ENCODE measurements at regions not wholly inside any gene's neighbourhood (a gene's known extent, or its start where the extent isn't known, plus 50 kb on each side); places are given as distances from the start of the nearest gene placed in this dataset.
"Not testable (repeated sequence)": the region's sequence is repeated elsewhere in the genome, so short reads cannot be mapped to it uniquely, and the experiment has no call there.

GRCh38 chr2:210871566-210871965, 315.2 kb downstream of the CPS1 start:
- H3K27ac Mint-ChIP-seq; DNase-seq (ENCODE audit: low spot score); H3K27me3 Mint-ChIP-seq (ENCODE audit: insufficient read depth); H3K4me1 Mint-ChIP-seq (ENCODE audit: low read depth); H3K36me3 Mint-ChIP-seq (ENCODE audit: low read depth); intact Hi-C loops (cut with micrococcal nuclease); H3K9me3 Mint-ChIP-seq; H3K4me3 Mint-ChIP-seq: not testable (repeated sequence)

DNA sequence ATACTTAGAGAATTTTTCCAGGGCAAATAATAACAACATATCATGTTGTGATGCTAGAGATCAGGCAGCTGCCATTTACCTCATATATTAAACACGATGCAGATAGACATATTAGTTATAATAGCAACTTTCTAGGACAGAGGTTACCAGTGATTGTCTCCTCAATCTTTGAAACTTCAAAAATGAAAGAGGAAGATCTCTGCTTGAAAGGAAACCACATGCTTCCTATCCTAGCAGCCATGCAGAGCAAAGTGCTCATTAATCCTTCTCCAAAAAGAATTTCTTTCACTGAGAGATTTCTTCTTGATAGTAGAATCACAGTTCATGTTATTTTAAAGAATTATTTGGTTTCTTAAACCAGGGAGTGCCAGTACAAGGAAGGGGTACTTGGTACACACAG, 317.2 kb downstream of the CPS1 start:
- no peak overlapping the region for H3K4me3 Mint-ChIP-seq
- no peaks in the 10 kb centered on the region for H3K27me3 Mint-ChIP-seq (ENCODE audit: insufficient read depth)
- intact Hi-C loops (cut with micrococcal nuclease): no loop called here
- no peak for DNase-seq (ENCODE audit: low spot score)
- H3K36me3 Mint-ChIP-seq (ENCODE audit: low read depth): no peaks in the 10 kb centered on the region
- H3K9me3 Mint-ChIP-seq: no peaks in the 10 kb centered on the region
- H3K27ac Mint-ChIP-seq: no peak overlapping the region
- H3K4me1 Mint-ChIP-seq (ENCODE audit: low read depth): no peaks in the 10 kb centered on the region

DNA sequence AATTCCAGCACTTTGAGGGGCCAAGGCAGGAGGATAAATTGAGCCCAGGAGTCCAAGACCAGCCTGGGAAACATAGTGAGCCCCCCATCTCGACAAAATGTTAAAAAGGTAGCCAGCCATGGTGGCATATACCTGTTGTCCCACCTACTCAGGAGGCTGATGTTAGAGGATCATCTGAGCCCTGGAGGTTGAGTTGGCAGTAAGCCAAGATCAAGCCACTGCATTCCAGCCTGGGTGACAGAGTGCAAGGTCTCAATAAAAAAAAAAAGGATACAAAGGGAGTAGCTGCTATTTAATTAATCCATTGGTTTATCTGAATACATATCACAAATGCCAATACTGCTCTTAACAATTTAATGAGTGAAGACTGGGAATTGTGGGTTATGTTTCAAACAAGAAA, 327.8 kb downstream of the CPS1 start:
- Mint-ChIP-seq H3K4me1 (ENCODE audit: low read depth) (no peaks in the 10 kb centered on the region), H3K27me3 (ENCODE audit: insufficient read depth) (no peaks in the 10 kb centered on the region), H3K27ac (no peak overlapping the region), H3K9me3 (no peaks in the 10 kb centered on the region), H3K36me3 (ENCODE audit: low read depth) (no peaks in the 10 kb centered on the region), H3K4me3 (no peak overlapping the region)
- DNase-seq (ENCODE audit: low spot score): no peak
- intact Hi-C loops (cut with micrococcal nuclease): no loop called here

- Mint-ChIP-seq H3K9me3 (no peaks in the 10 kb centered on the region), H3K4me3 (no peak overlapping the region), H3K27ac (no peak overlapping the region), H3K27me3 (ENCODE audit: insufficient read depth) (no peaks in the 10 kb centered on the region), H3K4me1 (ENCODE audit: low read depth) (no peaks in the 10 kb centered on the region), H3K36me3 (ENCODE audit: low read depth) (no peaks in the 10 kb centered on the region)
- DNase-seq (ENCODE audit: low spot score): no peak
- intact Hi-C loops (cut with micrococcal nuclease): no loop called here
Observed at GRCh38 chr2:210888035-210888434, 331.6 kb downstream of the CPS1 start.

DNA sequence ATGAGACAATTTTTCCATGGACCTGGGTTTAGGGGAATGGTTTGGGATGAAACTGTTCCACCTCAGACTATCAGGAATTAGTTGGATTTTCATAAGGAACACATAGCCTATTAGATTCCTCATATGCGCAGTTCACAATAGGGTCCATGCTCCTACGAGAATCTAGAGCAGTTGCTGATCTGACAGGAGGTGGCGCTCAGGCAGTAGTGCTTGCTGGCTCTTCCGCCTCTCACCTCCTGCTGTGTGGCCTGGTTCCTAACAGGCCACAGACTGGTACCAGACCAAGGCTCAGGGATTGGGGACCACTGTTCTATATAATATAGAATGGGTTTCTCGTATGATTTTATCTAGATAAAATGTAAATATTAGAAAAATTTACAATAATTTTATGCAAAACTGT, 338.7 kb downstream of the CPS1 start:
- no peaks in the 10 kb centered on the region for H3K27me3 Mint-ChIP-seq (ENCODE audit: insufficient read depth)
- no peaks in the 10 kb centered on the region for H3K36me3 Mint-ChIP-seq (ENCODE audit: low read depth)
- H3K9me3 Mint-ChIP-seq: no peaks in the 10 kb centered on the region
- H3K4me3 Mint-ChIP-seq: no peak overlapping the region
- intact Hi-C loops (cut with micrococcal nuclease): no loop called here
- H3K27ac Mint-ChIP-seq: no peak overlapping the region
- no peaks in the 10 kb centered on the region for H3K4me1 Mint-ChIP-seq (ENCODE audit: low read depth)
- DNase-seq (ENCODE audit: low spot score): no peak

DNA sequence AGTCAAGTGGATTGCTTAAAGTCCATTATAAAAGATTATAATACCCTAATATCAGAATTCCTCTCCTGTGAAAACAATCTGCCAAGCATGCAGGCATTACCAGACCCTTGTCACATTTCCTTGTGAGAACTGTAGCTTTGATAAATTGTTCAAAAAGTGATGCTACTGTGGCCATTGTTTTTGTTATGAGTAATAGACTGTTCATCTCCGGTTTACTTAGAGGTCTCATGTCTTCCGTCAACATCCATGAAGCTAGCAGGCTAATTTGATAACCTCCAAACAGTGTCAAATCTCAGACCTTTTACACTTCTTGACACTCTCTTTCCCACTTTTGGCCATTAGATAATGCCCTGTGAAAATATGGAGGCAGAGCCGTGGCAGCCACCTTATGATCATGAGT, 342.7 kb downstream of the CPS1 start:
- Mint-ChIP-seq H3K27ac (no peak overlapping the region), H3K27me3 (ENCODE audit: insufficient read depth) (no peaks in the 10 kb centered on the region), H3K9me3 (no peaks in the 10 kb centered on the region), H3K36me3 (ENCODE audit: low read depth) (no peaks in the 10 kb centered on the region), H3K4me1 (ENCODE audit: low read depth) (no peaks in the 10 kb centered on the region), H3K4me3 (no peak overlapping the region)
- no peak for DNase-seq (ENCODE audit: low spot score)
- intact Hi-C loops (cut with micrococcal nuclease): no loop called here

DNA sequence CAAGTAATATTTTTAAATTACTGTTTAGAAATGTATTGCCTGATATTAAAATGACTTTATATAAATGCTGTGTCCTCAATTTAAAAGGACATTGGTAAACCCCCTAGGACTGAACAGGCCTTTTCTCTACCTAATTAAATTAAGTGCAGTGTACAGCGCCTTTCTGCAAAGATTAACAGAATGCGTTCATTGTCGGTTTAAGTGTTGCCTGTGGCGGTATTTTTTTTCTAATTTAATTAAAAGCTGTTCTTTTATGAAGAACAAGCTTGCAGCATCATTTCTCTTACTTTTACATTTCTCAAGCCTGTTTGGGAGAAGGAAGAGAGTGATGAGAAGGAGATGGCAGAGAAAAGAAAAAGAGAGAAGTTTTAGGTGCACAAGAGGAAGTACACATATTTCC, 344.9 kb downstream of the CPS1 start:
- H3K27me3 Mint-ChIP-seq (ENCODE audit: insufficient read depth): no peaks in the 10 kb centered on the region
- DNase-seq (ENCODE audit: low spot score): no peak
- H3K4me3 Mint-ChIP-seq: no peak overlapping the region
- H3K36me3 Mint-ChIP-seq (ENCODE audit: low read depth): no peaks in the 10 kb centered on the region
- no peaks in the 10 kb centered on the region for H3K4me1 Mint-ChIP-seq (ENCODE audit: low read depth)
- intact Hi-C loops (cut with micrococcal nuclease): no loop called here
- no peaks in the 10 kb centered on the region for H3K9me3 Mint-ChIP-seq
- H3K27ac Mint-ChIP-seq: no peak overlapping the region

GRCh38 chr2:210912779-210913178, 356.4 kb downstream of the CPS1 start:
- no peak for DNase-seq (ENCODE audit: low spot score)
- intact Hi-C loops (cut with micrococcal nuclease): no loop called here
- H3K27me3 Mint-ChIP-seq (ENCODE audit: insufficient read depth): no peaks in the 10 kb centered on the region
- no peak overlapping the region for H3K4me3 Mint-ChIP-seq
- H3K4me1 Mint-ChIP-seq (ENCODE audit: low read depth): no peaks in the 10 kb centered on the region
- no peaks in the 10 kb centered on the region for H3K36me3 Mint-ChIP-seq (ENCODE audit: low read depth)
- no peaks in the 10 kb centered on the region for H3K9me3 Mint-ChIP-seq
- no peak overlapping the region for H3K27ac Mint-ChIP-seq

- no peaks in the 10 kb centered on the region for H3K4me1 Mint-ChIP-seq (ENCODE audit: low read depth)
- no peak overlapping the region for H3K27ac Mint-ChIP-seq
- H3K27me3 Mint-ChIP-seq (ENCODE audit: insufficient read depth): no peaks in the 10 kb centered on the region
- intact Hi-C loops (cut with micrococcal nuclease): no loop called here
- no peaks in the 10 kb centered on the region for H3K36me3 Mint-ChIP-seq (ENCODE audit: low read depth)
- no peaks in the 10 kb centered on the region for H3K9me3 Mint-ChIP-seq
- DNase-seq (ENCODE audit: low spot score): no peak
- H3K4me3 Mint-ChIP-seq: no peak overlapping the region
Observed at GRCh38 chr2:210913461-210913860, 357.1 kb downstream of the CPS1 start.

DNA sequence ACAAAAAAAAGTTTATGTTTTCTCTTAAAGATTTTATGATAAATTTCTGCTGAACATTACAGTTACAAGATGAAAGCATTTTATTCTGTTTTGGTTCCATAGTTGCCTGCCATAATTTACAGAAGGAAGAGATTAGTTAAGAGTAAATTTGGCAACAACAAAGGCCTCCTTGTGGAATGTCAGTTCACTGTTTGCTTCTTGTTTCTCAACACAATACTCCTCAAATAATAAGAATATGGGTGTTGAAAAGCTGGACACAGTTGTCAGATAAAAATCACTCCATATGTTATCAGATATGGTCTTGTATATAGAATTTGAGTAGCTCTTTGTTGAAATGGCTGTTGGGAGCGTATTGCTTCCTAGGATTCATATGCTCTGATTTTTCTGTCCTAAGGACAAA, 359.5 kb downstream of the CPS1 start:
- intact Hi-C loops (cut with micrococcal nuclease): no loop called here
- Mint-ChIP-seq H3K27me3 (ENCODE audit: insufficient read depth) (no peaks in the 10 kb centered on the region), H3K9me3 (no peaks in the 10 kb centered on the region), H3K4me3 (no peak overlapping the region), H3K4me1 (ENCODE audit: low read depth) (no peaks in the 10 kb centered on the region), H3K36me3 (ENCODE audit: low read depth) (no peaks in the 10 kb centered on the region), H3K27ac (no peak overlapping the region)
- DNase-seq (ENCODE audit: low spot score): no peak

DNA sequence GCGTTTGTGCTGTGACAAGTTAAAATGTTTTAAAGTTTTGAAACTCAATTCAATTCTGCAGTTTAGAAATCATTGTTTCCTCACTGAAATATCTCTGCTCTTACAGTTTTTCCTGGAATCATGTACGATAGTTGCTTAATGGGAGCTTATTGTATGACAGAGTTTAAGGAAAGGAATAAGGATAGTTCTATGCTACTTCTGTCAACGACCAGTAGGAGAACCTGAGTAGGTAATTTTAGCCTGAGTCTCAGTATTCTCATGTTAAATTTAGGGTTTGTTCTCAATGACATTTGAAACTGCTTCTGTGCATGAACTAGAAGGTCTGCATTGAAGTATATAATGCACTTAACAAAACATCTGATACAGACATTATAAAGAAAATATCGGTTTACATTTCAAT, 361.1 kb downstream of the CPS1 start:
- H3K4me1 Mint-ChIP-seq (ENCODE audit: low read depth): no peaks in the 10 kb centered on the region
- no peak overlapping the region for H3K4me3 Mint-ChIP-seq
- DNase-seq (ENCODE audit: low spot score): no peak
- H3K9me3 Mint-ChIP-seq: no peaks in the 10 kb centered on the region
- no peaks in the 10 kb centered on the region for H3K36me3 Mint-ChIP-seq (ENCODE audit: low read depth)
- no peaks in the 10 kb centered on the region for H3K27me3 Mint-ChIP-seq (ENCODE audit: insufficient read depth)
- intact Hi-C loops (cut with micrococcal nuclease): no loop called here
- no peak overlapping the region for H3K27ac Mint-ChIP-seq

DNA sequence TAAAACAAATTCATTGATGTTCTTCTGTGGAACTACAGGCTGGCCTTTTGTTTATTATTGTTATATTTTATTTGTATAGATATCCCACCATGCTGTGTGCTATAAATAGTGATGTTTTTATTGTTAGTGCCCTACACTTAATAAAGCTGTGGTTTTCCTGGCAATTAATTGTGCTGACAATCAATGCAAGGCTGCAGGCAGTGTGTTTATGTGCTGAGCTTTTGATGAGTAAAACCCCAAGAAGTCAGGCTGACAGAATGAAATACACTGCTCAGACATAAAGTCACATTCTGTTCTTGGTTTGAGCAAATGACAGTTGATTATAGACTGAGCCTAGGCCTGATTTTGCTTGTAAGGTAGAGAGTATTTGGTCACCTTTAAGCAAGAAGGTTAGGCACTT, 362.7 kb downstream of the CPS1 start:
- no peaks in the 10 kb centered on the region for H3K27me3 Mint-ChIP-seq (ENCODE audit: insufficient read depth)
- no peak for DNase-seq (ENCODE audit: low spot score)
- H3K4me1 Mint-ChIP-seq (ENCODE audit: low read depth): no peaks in the 10 kb centered on the region
- intact Hi-C loops (cut with micrococcal nuclease): no loop called here
- H3K36me3 Mint-ChIP-seq (ENCODE audit: low read depth): no peaks in the 10 kb centered on the region
- H3K4me3 Mint-ChIP-seq: no peak overlapping the region
- no peak overlapping the region for H3K27ac Mint-ChIP-seq
- H3K9me3 Mint-ChIP-seq: no peaks in the 10 kb centered on the region

DNA sequence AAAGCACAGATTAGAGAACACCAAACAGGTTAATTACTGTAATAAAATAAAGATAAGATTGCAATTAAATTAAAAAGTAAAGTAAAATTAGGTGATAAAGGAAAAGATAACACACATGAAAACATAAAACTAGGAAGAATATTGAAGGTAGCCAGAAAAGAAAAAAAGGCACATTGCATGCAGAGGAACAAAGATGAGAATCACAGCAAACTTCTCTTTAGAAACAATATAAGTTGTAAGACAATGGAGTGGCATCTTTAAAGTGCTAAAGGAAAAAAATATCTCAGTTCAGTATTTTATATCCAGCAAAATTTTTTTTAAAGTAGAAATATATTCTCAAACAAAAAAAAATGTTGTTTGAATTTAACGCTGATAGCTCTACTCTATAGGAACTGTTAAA, 366.0 kb downstream of the CPS1 start:
- Mint-ChIP-seq H3K27ac (no peak overlapping the region), H3K27me3 (ENCODE audit: insufficient read depth) (no peaks in the 10 kb centered on the region), H3K4me1 (ENCODE audit: low read depth) (no peaks in the 10 kb centered on the region), H3K9me3 (no peaks in the 10 kb centered on the region), H3K4me3 (no peak overlapping the region), H3K36me3 (ENCODE audit: low read depth) (no peaks in the 10 kb centered on the region)
- intact Hi-C loops (cut with micrococcal nuclease): no loop called here
- DNase-seq (ENCODE audit: low spot score): no peak

DNA sequence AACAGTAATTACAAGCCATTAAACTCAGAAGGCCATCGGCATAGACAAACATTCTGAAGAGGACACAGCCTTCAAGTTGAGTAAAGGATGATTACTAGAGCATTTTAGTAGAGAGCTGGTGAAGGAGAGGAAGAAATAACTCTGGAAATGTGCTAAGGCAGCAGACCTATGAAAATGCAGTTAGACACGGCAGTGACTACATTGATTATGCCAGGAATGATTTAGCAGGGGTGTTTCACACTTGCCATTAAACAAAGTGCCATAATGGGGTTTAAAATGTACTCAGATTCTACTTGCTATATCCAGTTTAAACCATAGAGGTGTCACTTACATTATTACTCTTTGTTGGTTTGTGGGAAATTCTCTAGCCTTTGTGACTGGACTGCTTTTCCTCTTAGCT, 372.3 kb downstream of the CPS1 start:
- Mint-ChIP-seq H3K27ac (no peak overlapping the region), H3K27me3 (ENCODE audit: insufficient read depth) (no peaks in the 10 kb centered on the region), H3K9me3 (no peaks in the 10 kb centered on the region), H3K36me3 (ENCODE audit: low read depth) (no peaks in the 10 kb centered on the region), H3K4me1 (ENCODE audit: low read depth) (no peaks in the 10 kb centered on the region), H3K4me3 (no peak overlapping the region)
- no peak for DNase-seq (ENCODE audit: low spot score)
- intact Hi-C loops (cut with micrococcal nuclease): no loop called here
